WTC11 (cell line): ENCODE measurements at regions not wholly inside any gene's neighbourhood (a gene's known extent, or its start where the extent isn't known, plus 50 kb on each side); places are given as distances from the start of the nearest gene placed in this dataset.

ENCODE experiments used
- ATAC-seq: fragments of 200-7000 bp; cut with Tn5 transposase; 2 replicates; pipeline ENCODE4 v1.10.0; 2021; ENCODE audit warnings: mild to moderate bottlenecking, moderate library complexity
- CTCF ChIA-PET: fragments of 300-600 bp; sonication (Branson Sonifier 250); formaldehyde crosslinking; loops from one replicate; lab custom pipeline; 2021; ENCODE audit warnings: antibody characterized with exemption; lab: Charles Lee
- POLR2A ChIA-PET: fragments of 350-600 bp; sonication (Branson Sonifier 250); formaldehyde crosslinking; loops from one replicate; lab custom pipeline; 2021; ENCODE audit warnings: antibody characterized with exemption; lab: Charles Lee
- DNase-seq: peaks from one replicate; pipeline ENCODE4 v3.0.0; 2021; ENCODE audit warnings: low spot score
- H3K27ac Mint-ChIP-seq: 2 replicates; pipeline ENCODE4 v1.8.0; 2021; ENCODE audit warnings: mixed read lengths
- H3K27me3 Mint-ChIP-seq: 2 replicates; pipeline ENCODE4 v1.8.0; 2021; ENCODE audit warnings: low read depth, mild to moderate bottlenecking, moderate library complexity, mixed read lengths
- H3K36me3 Mint-ChIP-seq: 2 replicates; pipeline ENCODE4 v1.8.0; 2021; ENCODE audit warnings: mixed read lengths
- H3K4me1 Mint-ChIP-seq: 2 replicates; pipeline ENCODE4 v1.8.0; 2022; ENCODE audit warnings: mixed read lengths
- H3K4me3 Mint-ChIP-seq: 2 replicates; pipeline ENCODE4 v1.8.0; 2021; ENCODE audit warnings: mild to moderate bottlenecking, moderate library complexity, mixed read lengths
- H3K9me3 Mint-ChIP-seq: 2 replicates; pipeline ENCODE4 v1.8.0; 2021; ENCODE audit warnings: mixed read lengths
- AR ChIP-seq: fragments of 250-450 bp; sonication (Bioruptor Pico); IDR thresholded peaks from 2 replicates; pipeline ENCODE4 v1.9.0; 2021; ENCODE audit warnings: mild to moderate bottlenecking
- CBFB ChIP-seq: sonication (generic); formaldehyde crosslinking; IDR thresholded peaks from 2 replicates; pipeline ENCODE4 v1.8.1; 2022; ENCODE audit warnings: mild to moderate bottlenecking, low read depth, missing genetic modification reagents
- ETV6 ChIP-seq: sonication (generic); formaldehyde crosslinking; IDR thresholded peaks from 2 replicates; pipeline ENCODE4 v1.8.1; 2022; ENCODE audit warnings: mild to moderate bottlenecking, missing genetic modification reagents
- FOXK1 ChIP-seq: sonication (generic); formaldehyde crosslinking; IDR thresholded peaks from 2 replicates; pipeline ENCODE4 v1.8.0; 2022; ENCODE audit warnings: mild to moderate bottlenecking, moderate library complexity, missing genetic modification reagents
- IRF2 ChIP-seq: sonication (generic); formaldehyde crosslinking; IDR thresholded peaks from 2 replicates; pipeline ENCODE4 v1.8.0; 2022; ENCODE audit warnings: low read depth, missing genetic modification reagents, borderline replicate concordance
- JAZF1 ChIP-seq: fragments of 250-450 bp; sonication (Bioruptor Pico); IDR thresholded peaks from 2 replicates; pipeline ENCODE4 v1.9.0; 2021; ENCODE audit warnings: moderate library complexity, mild to moderate bottlenecking, inconsistent platforms
- MXD4 ChIP-seq: fragments of 250-450 bp; sonication (Bioruptor Pico); IDR thresholded peaks from 2 replicates; pipeline ENCODE4 v1.8.0; 2021; ENCODE audit warnings: mild to moderate bottlenecking, moderate library complexity, borderline replicate concordance
- NFE2L1 ChIP-seq: sonication (generic); formaldehyde crosslinking; IDR thresholded peaks from 2 replicates; pipeline ENCODE4 v1.8.1; 2023; ENCODE audit warnings: missing genetic modification reagents
- NR3C1 ChIP-seq: sonication (generic); formaldehyde crosslinking; conservative IDR thresholded peaks from 2 replicates; pipeline ENCODE4 v1.8.1; 2023; ENCODE audit warnings: low read depth, mild to moderate bottlenecking, missing genetic modification reagents
- SMAD4 ChIP-seq: sonication (generic); formaldehyde crosslinking; IDR thresholded peaks from 2 replicates; pipeline ENCODE4 v1.8.0; 2022; ENCODE audit warnings: mild to moderate bottlenecking, missing genetic modification reagents
- SOX15 ChIP-seq: fragments of 250-450 bp; sonication (Bioruptor Pico); IDR thresholded peaks from 2 replicates; pipeline ENCODE4 v1.9.0; 2021; ENCODE audit warnings: mild to moderate bottlenecking
- USF1 ChIP-seq: sonication (generic); formaldehyde crosslinking; IDR thresholded peaks from 2 replicates; pipeline ENCODE4 v1.8.0; 2022; ENCODE audit warnings: mild to moderate bottlenecking, missing genetic modification reagents
- ZBTB21 ChIP-seq: sonication (generic); formaldehyde crosslinking; IDR thresholded peaks from 2 replicates; pipeline ENCODE4 v1.8.1; 2023; ENCODE audit warnings: mild to moderate bottlenecking, missing genetic modification reagents, borderline replicate concordance
- ZMAT4 ChIP-seq: fragments of 250-450 bp; sonication (Bioruptor Pico); IDR thresholded peaks from 2 replicates; pipeline ENCODE4 v1.9.0; 2021; ENCODE audit warnings: mild to moderate bottlenecking
- ZNF416 ChIP-seq: fragments of 250-450 bp; sonication (Bioruptor Pico); IDR thresholded peaks from 2 replicates; pipeline ENCODE4 v1.9.0; 2021; ENCODE audit warnings: mild to moderate bottlenecking, inconsistent platforms
- ZNF532 ChIP-seq: fragments of 250-450 bp; sonication (Bioruptor Pico); IDR thresholded peaks from 2 replicates; pipeline ENCODE4 v1.9.0; 2021; ENCODE audit warnings: mild to moderate bottlenecking, borderline replicate concordance
- TF ChIP-seq, protein P1 (sequence below): sonication (generic); formaldehyde crosslinking; IDR thresholded peaks from 2 replicates; pipeline ENCODE4 v1.8.1; 2023; ENCODE audit warnings: mild to moderate bottlenecking, missing genetic modification reagents
- TF ChIP-seq, protein P2 (sequence below): sonication (generic); formaldehyde crosslinking; IDR thresholded peaks from 2 replicates; pipeline ENCODE4 v1.8.1; 2022; ENCODE audit warnings: mild to moderate bottlenecking, missing genetic modification reagents, moderate library complexity, borderline replicate concordance
- TF ChIP-seq, protein P3 (sequence below): sonication (generic); formaldehyde crosslinking; IDR thresholded peaks from 2 replicates; pipeline ENCODE4 v1.8.1; 2023; ENCODE audit warnings: mild to moderate bottlenecking, moderate library complexity, missing genetic modification reagents
- TF ChIP-seq, protein P4 (sequence below): sonication (generic); formaldehyde crosslinking; IDR thresholded peaks from 2 replicates; pipeline ENCODE4 v1.8.0; 2022; ENCODE audit warnings: mild to moderate bottlenecking, missing genetic modification reagents
- TF ChIP-seq, protein P5 (sequence below): sonication (generic); formaldehyde crosslinking; IDR thresholded peaks from 2 replicates; pipeline ENCODE4 v1.8.0; 2023; ENCODE audit warnings: missing genetic modification reagents

DNA sequence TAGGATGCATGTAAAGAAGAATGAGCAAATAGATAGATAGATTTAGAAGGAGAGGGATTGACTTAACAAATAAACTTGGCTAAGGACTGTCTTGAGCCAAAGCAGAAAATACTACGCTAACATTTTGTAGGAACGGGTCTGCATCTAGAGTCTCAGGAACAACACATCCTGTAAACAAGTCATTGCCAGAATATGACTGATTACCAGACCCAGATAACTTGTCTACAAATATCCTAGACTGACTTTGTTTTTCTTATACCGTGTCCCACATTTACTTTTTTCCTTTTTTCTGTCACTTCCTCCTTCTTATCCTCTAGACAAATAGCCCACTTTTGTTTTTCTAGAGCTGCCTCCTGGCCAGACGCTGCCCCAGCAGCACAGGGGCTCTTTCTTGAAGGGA lies 393.6 kb downstream of the PDGFC start:
- CTCF ChIA-PET = no interaction called here
- Mint-ChIP-seq H3K36me3 (no peaks in the 10 kb centered on the region), H3K4me1 (peaks cover 6% of the 10 kb centered on the region), H3K9me3 (no peaks in the 10 kb centered on the region), H3K27me3 (no peaks in the 10 kb centered on the region), H3K27ac (no peak overlapping the region), H3K4me3 (no peak overlapping the region)
- TF ChIP-seq AR (CRISPR knock-in tag) (no peak), CBFB (CRISPR knock-in tag) (no peak), JAZF1 (CRISPR knock-in tag) (no peak), NFE2L1 (CRISPR knock-in tag) (no peak), SOX15 (no peak), ETV6 (no peak), SMAD4 (CRISPR knock-in tag) (no peak), NR3C1 (CRISPR knock-in tag) (no peak), MXD4 (CRISPR knock-in tag) (no peak), USF1 (CRISPR knock-in tag) (no peak), ZNF416 (CRISPR knock-in tag) (no peak), FOXK1 (CRISPR knock-in tag) (no peak)
- TF ChIP-seq, protein P1, sequence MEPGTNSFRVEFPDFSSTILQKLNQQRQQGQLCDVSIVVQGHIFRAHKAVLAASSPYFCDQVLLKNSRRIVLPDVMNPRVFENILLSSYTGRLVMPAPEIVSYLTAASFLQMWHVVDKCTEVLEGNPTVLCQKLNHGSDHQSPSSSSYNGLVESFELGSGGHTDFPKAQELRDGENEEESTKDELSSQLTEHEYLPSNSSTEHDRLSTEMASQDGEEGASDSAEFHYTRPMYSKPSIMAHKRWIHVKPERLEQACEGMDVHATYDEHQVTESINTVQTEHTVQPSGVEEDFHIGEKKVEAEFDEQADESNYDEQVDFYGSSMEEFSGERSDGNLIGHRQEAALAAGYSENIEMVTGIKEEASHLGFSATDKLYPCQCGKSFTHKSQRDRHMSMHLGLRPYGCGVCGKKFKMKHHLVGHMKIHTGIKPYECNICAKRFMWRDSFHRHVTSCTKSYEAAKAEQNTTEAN = no peak
- TF ChIP-seq, protein P2, sequence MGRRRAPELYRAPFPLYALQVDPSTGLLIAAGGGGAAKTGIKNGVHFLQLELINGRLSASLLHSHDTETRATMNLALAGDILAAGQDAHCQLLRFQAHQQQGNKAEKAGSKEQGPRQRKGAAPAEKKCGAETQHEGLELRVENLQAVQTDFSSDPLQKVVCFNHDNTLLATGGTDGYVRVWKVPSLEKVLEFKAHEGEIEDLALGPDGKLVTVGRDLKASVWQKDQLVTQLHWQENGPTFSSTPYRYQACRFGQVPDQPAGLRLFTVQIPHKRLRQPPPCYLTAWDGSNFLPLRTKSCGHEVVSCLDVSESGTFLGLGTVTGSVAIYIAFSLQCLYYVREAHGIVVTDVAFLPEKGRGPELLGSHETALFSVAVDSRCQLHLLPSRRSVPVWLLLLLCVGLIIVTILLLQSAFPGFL (CRISPR knock-in tag) = no peak
- TF ChIP-seq, protein P3, sequence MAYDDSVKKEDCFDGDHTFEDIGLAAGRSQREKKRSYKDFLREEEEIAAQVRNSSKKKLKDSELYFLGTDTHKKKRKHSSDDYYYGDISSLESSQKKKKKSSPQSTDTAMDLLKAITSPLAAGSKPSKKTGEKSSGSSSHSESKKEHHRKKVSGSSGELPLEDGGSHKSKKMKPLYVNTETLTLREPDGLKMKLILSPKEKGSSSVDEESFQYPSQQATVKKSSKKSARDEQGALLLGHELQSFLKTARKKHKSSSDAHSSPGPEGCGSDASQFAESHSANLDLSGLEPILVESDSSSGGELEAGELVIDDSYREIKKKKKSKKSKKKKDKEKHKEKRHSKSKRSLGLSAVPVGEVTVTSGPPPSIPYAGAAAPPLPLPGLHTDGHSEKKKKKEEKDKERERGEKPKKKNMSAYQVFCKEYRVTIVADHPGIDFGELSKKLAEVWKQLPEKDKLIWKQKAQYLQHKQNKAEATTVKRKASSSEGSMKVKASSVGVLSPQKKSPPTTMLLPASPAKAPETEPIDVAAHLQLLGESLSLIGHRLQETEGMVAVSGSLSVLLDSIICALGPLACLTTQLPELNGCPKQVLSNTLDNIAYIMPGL = no peak
- TF ChIP-seq, protein P4, sequence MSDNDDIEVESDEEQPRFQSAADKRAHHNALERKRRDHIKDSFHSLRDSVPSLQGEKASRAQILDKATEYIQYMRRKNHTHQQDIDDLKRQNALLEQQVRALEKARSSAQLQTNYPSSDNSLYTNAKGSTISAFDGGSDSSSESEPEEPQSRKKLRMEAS (CRISPR knock-in tag) = no peak
- TF ChIP-seq, protein P5, sequence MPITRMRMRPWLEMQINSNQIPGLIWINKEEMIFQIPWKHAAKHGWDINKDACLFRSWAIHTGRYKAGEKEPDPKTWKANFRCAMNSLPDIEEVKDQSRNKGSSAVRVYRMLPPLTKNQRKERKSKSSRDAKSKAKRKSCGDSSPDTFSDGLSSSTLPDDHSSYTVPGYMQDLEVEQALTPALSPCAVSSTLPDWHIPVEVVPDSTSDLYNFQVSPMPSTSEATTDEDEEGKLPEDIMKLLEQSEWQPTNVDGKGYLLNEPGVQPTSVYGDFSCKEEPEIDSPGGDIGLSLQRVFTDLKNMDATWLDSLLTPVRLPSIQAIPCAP (CRISPR knock-in tag) = no peak
- POLR2A ChIA-PET = no interaction called here
- DNase-seq = no peak
- ATAC-seq = no peak

- ChIA-PET POLR2A (no interaction called here), CTCF (no interaction called here)
- peaks cover 6% of the 10 kb centered on the region for H3K4me1 Mint-ChIP-seq
- no peaks in the 10 kb centered on the region for H3K36me3 Mint-ChIP-seq
- H3K27ac Mint-ChIP-seq = no peak overlapping the region
- H3K4me3 Mint-ChIP-seq = no peak overlapping the region
- no peaks in the 10 kb centered on the region for H3K9me3 Mint-ChIP-seq
- no peak for ATAC-seq
- no peaks in the 10 kb centered on the region for H3K27me3 Mint-ChIP-seq
- DNase-seq = no peak
- TF ChIP-seq ZMAT4 (CRISPR knock-in tag) = no peak
- no peak for TF ChIP-seq ZNF532 (CRISPR knock-in tag)
- no peak for TF ChIP-seq IRF2
- TF ChIP-seq ZBTB21 (CRISPR knock-in tag) = no peak
- TF ChIP-seq CBFB (CRISPR knock-in tag) = no peak
- TF ChIP-seq, protein P3 = no peak
These were observed 394.7 kb downstream of the PDGFC start for GRCh38 chr4:156576946-156577345.
